Rectal smooth muscle tissue (tissue), 1 donor: ENCODE measurements at regions not wholly inside any gene's neighbourhood (a gene's known extent, or its start where the extent isn't known, plus 50 kb on each side); places are given as distances from the start of the nearest gene placed in this dataset.

ENCODE experiments used
- H3K27ac ChIP-seq: one replicate; pipeline ENCODE4 v1.7.0; 2013; ENCODE audit warnings: low read depth, low read length, inconsistent platforms
- H3K27me3 ChIP-seq: one replicate; pipeline ENCODE4 v1.7.0; 2013; ENCODE audit warnings: low read length; ENCODE audit not compliant: control insufficient read depth, insufficient read depth
- H3K36me3 ChIP-seq: one replicate; pipeline ENCODE4 v1.7.0; 2013; ENCODE audit warnings: low read length; ENCODE audit not compliant: control insufficient read depth, insufficient read depth
- H3K4me1 ChIP-seq: one replicate; pipeline ENCODE4 v1.7.0; 2013; ENCODE audit warnings: low read length; ENCODE audit not compliant: control insufficient read depth, insufficient read depth
- H3K4me3 ChIP-seq: one replicate; pipeline ENCODE4 v1.7.0; 2013; ENCODE audit warnings: low read length
- H3K9ac ChIP-seq: one replicate; pipeline ENCODE4 v1.7.0; 2013; ENCODE audit warnings: low read length

DNA sequence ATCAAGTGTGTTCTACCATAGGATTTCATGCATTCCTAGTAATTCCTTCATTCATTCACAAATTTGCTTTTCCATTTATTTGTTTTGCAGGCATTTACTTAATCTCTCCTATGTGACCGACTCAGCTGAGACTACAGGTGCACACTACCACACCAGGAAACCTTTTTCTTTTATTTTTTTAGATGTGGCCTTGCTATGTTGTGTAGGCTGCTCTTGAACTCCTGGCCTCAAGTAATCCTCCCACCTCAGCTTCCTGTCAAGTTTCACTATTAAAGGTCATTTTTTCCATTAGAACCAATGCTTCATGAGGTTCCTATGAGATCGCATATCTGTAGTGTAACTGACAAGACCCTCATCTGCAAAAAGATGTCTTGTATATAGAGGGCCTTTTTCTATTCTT is 1218.7 kb downstream of the VRK1 start:
- Histone ChIP-seq H3K27ac (no peak overlapping the region), H3K4me1 (no peaks in the 10 kb centered on the region), H3K27me3 (no peaks in the 10 kb centered on the region), H3K4me3 (no peak overlapping the region), H3K9ac (no peak overlapping the region), H3K36me3 (no peaks in the 10 kb centered on the region)

DNA sequence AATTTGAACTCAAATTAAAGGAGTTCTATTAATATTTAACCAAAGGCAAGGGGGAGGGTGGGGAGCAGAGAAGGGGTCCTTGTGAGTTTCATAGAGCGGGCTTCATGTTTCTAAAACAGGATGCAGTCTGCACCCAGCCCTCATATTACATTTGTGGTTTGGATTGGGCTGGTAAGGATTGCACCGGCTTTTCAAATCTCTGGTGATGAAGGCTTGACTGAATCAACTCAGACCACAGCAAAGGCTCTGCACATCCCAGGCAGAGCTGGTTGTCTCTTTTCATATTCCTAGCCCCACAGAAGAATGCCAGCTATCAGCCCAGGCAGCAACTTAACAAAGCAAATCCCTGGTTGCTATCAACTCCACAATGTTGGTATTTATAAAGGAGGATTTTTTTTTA is 1221.4 kb downstream of the VRK1 start:
- H3K36me3 ChIP-seq, result no peaks in the 10 kb centered on the region
- no peaks in the 10 kb centered on the region for H3K27me3 ChIP-seq
- no peak overlapping the region for H3K4me3 ChIP-seq
- no peaks in the 10 kb centered on the region for H3K4me1 ChIP-seq
- H3K9ac ChIP-seq, result no peak overlapping the region
- H3K27ac ChIP-seq, result no peak overlapping the region

DNA sequence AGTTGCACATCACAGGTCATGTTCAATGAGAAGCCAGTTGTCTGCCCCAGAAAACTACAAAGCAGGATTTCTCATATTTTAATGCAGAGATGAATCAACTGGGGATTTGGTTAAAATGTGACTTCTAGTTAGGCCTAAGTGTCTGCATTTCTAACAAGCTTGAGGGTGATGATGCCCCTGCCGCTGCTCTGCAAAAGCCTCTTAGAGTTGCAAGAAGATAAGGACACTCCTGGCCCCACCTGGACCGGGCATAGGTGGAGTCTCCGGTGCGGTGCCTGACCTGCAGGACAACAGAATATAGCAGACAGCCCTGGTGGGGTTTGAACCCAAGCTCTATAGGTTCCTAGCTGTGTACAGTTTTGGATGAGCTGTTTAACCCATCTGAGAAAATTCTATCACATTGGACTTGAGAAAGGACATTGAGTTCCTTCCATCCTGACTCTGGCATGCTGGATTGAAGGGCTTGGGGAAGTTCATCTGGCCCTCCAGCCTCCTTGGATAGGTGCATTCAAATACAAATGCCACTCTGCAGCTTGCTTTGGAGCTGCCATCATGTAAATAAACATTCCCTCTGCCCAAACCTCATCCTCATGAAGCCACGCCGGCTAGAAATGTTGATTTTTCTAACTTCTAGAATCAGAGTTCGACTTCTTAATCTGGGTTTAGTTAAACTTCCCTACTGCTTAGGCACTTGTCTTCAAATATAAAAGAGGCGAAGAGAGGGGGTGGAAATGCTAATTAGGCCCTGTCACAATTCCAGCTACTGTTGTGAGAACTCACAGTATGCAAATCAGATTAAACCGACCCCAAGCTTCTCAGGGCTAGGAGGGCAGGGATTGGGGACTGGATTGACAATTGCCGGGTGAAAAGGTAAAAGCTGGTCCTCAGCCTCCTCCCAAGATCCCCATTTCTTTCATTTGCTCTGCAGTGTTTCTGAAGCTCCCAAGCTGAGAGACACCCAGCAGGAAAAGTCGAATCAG is 1225.6 kb downstream of the VRK1 start:
- H3K27me3 ChIP-seq, result no peaks in the 10 kb centered on the region
- no peaks in the 10 kb centered on the region for H3K36me3 ChIP-seq
- H3K4me3 ChIP-seq, result no peak overlapping the region
- H3K27ac ChIP-seq, result no peak overlapping the region
- H3K9ac ChIP-seq, result no peak overlapping the region
- H3K4me1 ChIP-seq, result no peaks in the 10 kb centered on the region

DNA sequence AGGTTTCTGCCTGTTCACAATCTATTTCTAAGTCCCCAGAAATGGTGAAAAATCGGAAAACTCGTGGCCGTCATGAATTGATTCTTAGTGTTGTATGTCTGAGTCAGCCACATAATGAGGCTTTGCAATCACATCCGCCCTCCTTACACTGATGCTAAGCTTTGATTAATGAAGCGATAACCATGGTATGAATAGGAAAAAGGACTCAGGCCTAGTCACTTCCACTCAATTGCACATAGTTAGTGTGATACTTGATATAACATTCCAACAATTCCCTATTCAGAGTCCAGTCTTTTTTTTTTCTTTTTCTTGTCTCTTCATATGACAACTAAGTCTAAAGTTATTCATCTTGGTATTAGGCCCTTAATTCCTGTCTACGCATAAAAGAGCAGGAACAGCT is 1231.0 kb downstream of the VRK1 start:
- Histone ChIP-seq H3K9ac (no peak overlapping the region), H3K27ac (no peak overlapping the region), H3K36me3 (no peaks in the 10 kb centered on the region), H3K4me3 (no peak overlapping the region), H3K4me1 (no peaks in the 10 kb centered on the region), H3K27me3 (no peaks in the 10 kb centered on the region)

DNA sequence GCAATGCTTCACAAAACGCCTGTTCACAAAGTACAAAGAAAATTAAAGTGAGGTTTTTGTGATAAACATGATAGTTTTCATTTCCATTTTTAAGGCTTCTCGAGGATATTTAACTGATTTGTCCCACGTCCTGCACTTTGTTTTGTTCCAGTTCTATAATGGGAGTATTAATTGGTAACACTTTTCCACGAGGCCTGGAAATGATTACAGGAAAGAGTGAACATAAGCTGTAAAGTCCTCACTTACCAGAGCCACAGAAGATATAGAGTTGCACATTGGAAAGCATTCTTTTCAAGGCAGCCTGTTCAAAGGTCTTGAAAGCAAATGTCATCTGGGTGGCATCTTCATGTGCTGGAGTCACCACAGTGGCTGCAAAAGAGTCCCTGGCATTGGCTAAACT is 1236.6 kb downstream of the BCL11B start:
- Histone ChIP-seq H3K4me3 (no peak overlapping the region), H3K4me1 (no peaks in the 10 kb centered on the region), H3K27me3 (no peaks in the 10 kb centered on the region), H3K9ac (no peak overlapping the region), H3K27ac (no peak overlapping the region), H3K36me3 (no peaks in the 10 kb centered on the region)

DNA sequence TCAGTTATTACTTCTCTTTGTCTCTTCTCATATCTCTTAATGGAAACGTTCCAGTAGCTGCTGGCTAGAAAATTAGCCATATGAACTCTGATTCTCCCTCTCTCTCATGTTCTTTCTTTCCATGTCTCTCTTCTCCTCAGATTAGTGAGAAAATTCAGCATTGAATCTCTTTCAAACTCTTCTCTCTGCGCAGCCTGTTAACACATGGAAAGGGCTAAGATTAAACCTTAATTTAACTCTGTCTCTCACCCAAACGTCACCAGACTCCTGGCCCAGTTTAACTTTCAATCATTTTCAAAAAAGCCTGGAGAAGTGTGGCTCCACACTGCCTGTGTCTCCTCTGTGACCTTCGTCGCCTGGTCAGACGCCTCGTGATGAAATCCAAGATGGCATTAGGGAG is 1234.2 kb downstream of the BCL11B start:
- no peak overlapping the region for H3K27ac ChIP-seq

DNA sequence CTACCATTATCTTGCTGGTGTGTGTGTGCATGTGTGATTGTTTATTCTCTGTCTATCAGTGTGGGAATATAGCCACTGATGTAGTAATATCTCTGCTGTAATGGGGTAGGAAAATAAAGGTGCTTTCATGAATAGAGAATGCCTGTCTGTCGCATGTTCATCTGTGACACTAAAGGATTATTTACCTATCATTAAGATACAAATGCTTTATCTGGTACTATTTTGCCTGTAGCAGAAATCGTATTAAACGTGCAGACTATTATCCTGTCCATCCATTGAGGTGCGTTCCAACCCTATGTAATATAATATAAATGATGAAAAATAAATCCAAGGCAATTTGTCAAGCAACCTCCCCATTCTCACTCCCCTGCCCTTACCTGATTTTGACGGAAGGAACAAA is 1215.1 kb downstream of the BCL11B start:
- no peaks in the 10 kb centered on the region for H3K4me1 ChIP-seq
- H3K9ac ChIP-seq, result no peak overlapping the region
- no peaks in the 10 kb centered on the region for H3K36me3 ChIP-seq
- H3K27me3 ChIP-seq, result no peaks in the 10 kb centered on the region
- no peak overlapping the region for H3K27ac ChIP-seq
- no peak overlapping the region for H3K4me3 ChIP-seq

More for the DNA sequence above, 1234.2 kb downstream of the BCL11B start:
- Histone ChIP-seq H3K36me3 (no peaks in the 10 kb centered on the region), H3K4me3 (no peak overlapping the region), H3K4me1 (no peaks in the 10 kb centered on the region), H3K9ac (no peak overlapping the region), H3K27me3 (no peaks in the 10 kb centered on the region)

DNA sequence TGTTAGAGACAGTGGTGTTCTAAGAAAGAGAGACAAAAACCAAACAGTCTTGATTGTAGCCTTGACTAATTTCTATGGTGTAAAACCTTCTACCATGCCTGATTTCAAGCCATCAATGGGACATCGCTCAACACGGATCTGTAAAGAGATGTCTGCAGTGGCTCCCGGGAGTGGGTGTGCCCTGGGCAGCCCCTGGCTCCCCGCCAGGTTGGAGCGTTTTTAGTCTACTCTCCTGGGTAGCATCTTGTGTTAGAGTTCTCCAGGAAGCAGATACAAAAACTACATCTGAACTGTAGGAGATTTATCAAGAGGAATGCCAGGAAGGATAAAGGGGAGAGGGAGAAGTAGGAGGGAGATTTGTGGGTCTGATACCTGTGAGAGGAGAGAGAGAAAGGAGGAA is 1212.9 kb downstream of the BCL11B start:
- no peaks in the 10 kb centered on the region for H3K36me3 ChIP-seq
- H3K27ac ChIP-seq, result no peak overlapping the region
- no peak overlapping the region for H3K4me3 ChIP-seq
- no peaks in the 10 kb centered on the region for H3K4me1 ChIP-seq
- H3K27me3 ChIP-seq, result no peaks in the 10 kb centered on the region
- H3K9ac ChIP-seq, result no peak overlapping the region

DNA sequence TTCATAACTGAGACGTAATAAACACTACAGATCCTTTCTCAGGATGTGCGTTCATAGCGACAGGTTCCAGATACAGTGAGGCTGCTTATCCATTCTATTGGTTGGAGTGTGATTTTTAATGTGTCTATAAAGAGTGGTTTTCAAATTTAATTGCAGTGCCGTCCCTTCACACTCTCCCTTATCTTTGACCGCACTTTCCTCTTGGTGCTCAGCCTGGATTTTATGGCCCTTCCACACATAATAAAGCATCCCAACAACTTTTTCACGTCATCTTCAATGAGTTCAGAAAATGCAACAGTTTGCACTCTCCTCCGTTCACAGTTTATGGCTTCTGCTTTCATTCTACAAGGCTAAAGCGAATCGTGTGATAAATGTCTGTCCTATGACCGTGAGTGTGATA is 1209.9 kb downstream of the BCL11B start:
- Histone ChIP-seq H3K27ac (no peak overlapping the region), H3K36me3 (no peaks in the 10 kb centered on the region), H3K4me1 (no peaks in the 10 kb centered on the region), H3K4me3 (no peak overlapping the region), H3K27me3 (no peaks in the 10 kb centered on the region), H3K9ac (no peak overlapping the region)

DNA sequence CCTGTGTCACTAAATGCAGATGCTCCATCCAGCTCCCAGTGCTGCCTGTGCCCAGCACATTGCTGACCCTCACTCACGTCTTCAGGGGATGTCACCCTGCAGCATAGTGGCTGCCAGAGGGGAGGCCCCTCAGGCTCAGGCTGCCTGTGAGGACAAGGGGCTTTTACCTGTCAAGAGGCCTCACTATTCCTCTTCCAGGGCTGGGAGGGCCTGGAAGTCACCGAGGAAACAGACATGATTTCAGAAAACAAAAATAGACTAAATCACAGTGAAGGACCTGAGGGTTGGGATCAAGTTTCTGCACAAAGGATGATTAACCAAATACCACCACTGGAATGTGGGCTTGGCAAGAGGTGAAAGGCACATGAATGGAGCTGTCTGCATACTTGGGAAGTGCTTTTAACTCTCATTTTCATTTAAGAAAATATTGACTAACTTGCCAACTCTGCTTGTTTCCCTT is 1202.3 kb downstream of the BCL11B start:
- H3K4me1 ChIP-seq, result no peaks in the 10 kb centered on the region
- no peaks in the 10 kb centered on the region for H3K27me3 ChIP-seq
- H3K27ac ChIP-seq, result no peak overlapping the region
- H3K4me3 ChIP-seq, result no peak overlapping the region
- H3K9ac ChIP-seq, result no peak overlapping the region
- no peaks in the 10 kb centered on the region for H3K36me3 ChIP-seq

DNA sequence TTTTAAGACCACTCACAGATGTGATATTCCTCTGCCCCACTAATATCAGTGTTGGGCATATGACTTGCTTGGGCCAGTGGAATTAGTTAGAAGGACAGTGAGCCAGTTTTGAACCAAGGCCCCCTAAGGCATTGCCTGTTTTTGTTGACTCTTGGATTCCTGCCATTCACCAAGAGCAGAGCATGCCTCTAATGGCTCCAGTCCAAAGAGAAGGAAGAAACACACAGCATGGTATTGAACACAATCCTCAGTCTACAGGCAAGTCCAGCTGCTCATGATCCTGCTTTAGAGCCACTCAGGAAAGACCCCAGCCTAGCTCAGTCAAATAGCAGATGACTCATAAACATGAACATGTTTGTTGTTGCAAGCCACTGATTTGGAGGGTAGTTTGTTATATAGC is 1201.5 kb downstream of the BCL11B start:
- Histone ChIP-seq H3K36me3 (no peaks in the 10 kb centered on the region), H3K27ac (no peak overlapping the region), H3K9ac (no peak overlapping the region)

DNA sequence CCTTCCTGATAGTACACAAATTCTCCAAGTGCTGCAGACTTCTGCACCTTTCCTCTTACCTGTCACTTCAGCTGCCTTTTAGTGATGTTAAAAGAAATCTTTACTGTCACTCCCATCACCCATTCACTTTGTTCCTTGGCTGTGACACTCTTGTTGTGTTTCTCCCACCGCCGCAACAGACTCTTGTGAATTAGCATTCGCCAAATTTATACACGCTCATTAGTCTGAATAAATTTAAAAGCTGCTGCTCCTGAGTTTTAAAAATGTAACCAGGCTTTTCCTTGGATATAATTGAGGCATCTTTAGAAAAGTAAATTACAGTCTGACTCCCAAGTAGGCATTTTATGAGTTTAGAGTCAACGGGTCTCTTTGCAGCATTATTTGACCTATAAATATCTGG is 1197.9 kb downstream of the BCL11B start:
- H3K27me3 ChIP-seq, result no peaks in the 10 kb centered on the region
- no peaks in the 10 kb centered on the region for H3K4me1 ChIP-seq
- no peaks in the 10 kb centered on the region for H3K36me3 ChIP-seq
- no peak overlapping the region for H3K4me3 ChIP-seq
- H3K9ac ChIP-seq, result no peak overlapping the region
- no peak overlapping the region for H3K27ac ChIP-seq

More for the DNA sequence above, 1201.5 kb downstream of the BCL11B start:
- Histone ChIP-seq H3K4me3 (no peak overlapping the region), H3K4me1 (no peaks in the 10 kb centered on the region), H3K27me3 (no peaks in the 10 kb centered on the region)

DNA sequence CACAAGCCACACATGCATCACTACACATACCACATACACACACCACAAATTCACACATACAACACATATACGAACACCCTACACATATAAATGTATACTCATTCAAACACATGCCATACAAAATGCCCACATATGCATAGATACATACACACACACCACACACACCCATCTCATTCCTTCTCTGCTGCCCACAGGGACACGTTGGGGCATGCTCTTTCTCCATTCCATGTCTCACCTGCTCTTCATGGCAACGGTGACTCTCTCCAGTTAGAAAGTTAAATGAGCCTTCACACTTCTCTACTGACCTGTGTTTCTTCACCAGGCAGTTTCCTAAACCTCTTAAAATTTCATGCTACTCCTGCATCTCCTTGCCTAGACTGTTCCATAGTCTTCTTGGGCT is 1194.8 kb downstream of the BCL11B start:
- Histone ChIP-seq H3K4me1 (no peaks in the 10 kb centered on the region), H3K36me3 (no peaks in the 10 kb centered on the region), H3K9ac (no peak overlapping the region)

More for the DNA sequence above, 1194.8 kb downstream of the BCL11B start:
- Histone ChIP-seq H3K27me3 (no peaks in the 10 kb centered on the region), H3K4me3 (no peak overlapping the region), H3K27ac (no peak overlapping the region)
